Ovary (tissue), 3 donors: ENCODE measurements at regions not wholly inside any gene's neighbourhood (a gene's known extent, or its start where the extent isn't known, plus 50 kb on each side); places are given as distances from the start of the nearest gene placed in this dataset.

Source experiments
- CTCF ChIP-seq, 3 donors: fragments of 450-650 bp in 2 of 3; fragments of 200-600 bp in 1 of 3; IDR thresholded peaks; one replicate each; pipeline versions ENCODE4 v1.5.1 to v1.8.0; 2016 to 2022; ENCODE audit warnings: antibody characterized with exemption in 3 of 3, mild to moderate bottlenecking in 1 of 3
- EP300 ChIP-seq: sonication (generic); formaldehyde crosslinking; IDR thresholded peaks from one replicate; pipeline ENCODE4 v1.6.1; 2017; ENCODE audit warnings: antibody characterized with exemption
- donor health status: DM: no; HTN: no; CAD: no.

DNA sequence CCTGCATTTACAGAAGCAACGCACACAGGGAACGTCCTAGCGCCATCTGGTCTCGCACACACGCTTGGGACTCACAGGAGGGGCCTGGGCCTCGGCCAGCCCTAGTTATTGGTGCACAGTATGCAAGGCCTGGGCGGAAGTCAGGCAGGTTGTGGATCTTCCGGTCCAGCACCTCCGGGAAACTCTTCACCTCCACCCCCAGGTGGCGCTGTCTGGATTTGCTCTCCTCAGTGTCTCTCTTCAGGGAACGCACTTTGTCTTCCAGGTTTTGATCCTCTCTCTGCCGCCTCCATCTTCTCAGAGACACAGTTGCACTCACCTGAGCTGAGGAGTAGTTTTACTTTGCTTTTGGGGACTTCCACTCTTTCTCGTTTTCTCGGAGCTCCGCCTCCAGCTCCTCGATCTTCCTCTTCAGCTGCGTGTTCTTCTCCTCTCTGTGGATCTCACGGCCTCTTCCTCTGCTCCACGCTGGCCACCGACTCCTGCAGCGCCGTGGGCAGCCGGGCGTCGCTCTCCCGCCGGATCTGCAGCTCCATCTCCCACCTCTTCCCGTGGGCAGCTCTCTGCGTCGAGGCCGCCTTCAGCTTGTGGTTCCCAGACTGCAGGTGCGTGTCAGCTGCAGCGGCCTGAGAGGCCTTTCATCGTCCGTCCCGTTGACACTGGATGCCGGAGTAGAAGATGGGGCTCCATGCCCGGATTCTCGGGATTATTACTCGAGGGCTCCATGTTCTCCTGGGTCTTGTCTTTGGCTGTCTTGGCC, 933.8 kb downstream of the TMEM121 start:
- TF ChIP-seq EP300: no peak
- no peak for TF ChIP-seq CTCF (IDR thresholded peaks at IDR 0.05)
